ENCODE measurements at regions not wholly inside any gene's neighbourhood (a gene's known extent, or its start where the extent isn't known, plus 50 kb on each side); places are given as distances from the start of the nearest gene placed in this dataset.
"Not testable (repeated sequence)": the region's sequence is repeated elsewhere in the genome, so short reads cannot be mapped to it uniquely, and the experiment has no call there.

DNA sequence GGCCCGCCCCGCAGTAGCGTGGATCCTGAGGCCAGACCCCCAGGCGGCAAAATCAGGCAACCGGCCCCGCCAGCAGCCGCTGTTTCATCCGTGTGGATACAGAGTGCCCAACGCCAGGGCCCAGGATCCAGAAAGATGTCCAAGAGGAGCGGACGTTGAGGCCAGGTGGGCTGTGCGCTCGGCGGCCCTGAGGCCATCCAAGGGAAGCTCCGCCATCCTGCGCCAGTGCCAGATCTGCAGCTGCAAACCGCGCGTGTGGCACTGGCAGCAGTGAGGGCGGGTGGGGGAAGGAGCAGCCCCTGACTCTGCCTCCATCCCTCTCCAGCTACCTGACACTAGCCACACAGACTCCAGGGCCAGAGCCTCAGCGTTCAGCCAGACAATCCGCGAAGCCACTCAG lies 668.2 kb downstream of the SPATA31A6 start:
- H2AK5ac ChIP-seq (ENCODE audit: low read length); H3K27me3 ChIP-seq (ENCODE audit: insufficient read depth, low read length); H2BK12ac ChIP-seq (ENCODE audit: low read length); H3K27ac ChIP-seq (ENCODE audit: low read depth, low read length); H4K91ac ChIP-seq (ENCODE audit: low read depth, low read length); H3K18ac ChIP-seq (ENCODE audit: low read length); H2BK5ac ChIP-seq (ENCODE audit: low read depth, low read length, poor library complexity); H3K23ac ChIP-seq (ENCODE audit: low read length); H2BK120ac ChIP-seq (ENCODE audit: insufficient read depth, low read length, poor library complexity); H3K36me3 ChIP-seq (ENCODE audit: control insufficient read depth in 1 of 2, insufficient read depth in 2 of 2, low read length in 2 of 2); H3K4me3 ChIP-seq (ENCODE audit: low read depth, low read length); H3K9me3 ChIP-seq (ENCODE audit: insufficient read depth, low read depth, low read length); DNase-seq; H4K8ac ChIP-seq (ENCODE audit: low read depth, low read length); H3K9ac ChIP-seq (ENCODE audit: low read length); H3K79me2 ChIP-seq (ENCODE audit: control insufficient read depth, insufficient read depth, low read length, poor library complexity); H3K79me1 ChIP-seq (ENCODE audit: low read length); H3K14ac ChIP-seq (ENCODE audit: low read length); H3K4me2 ChIP-seq (ENCODE audit: low read length); H3K4me1 ChIP-seq (ENCODE audit: control insufficient read depth in 1 of 2, insufficient read depth in 2 of 2, low read length in 2 of 2); H4K12ac ChIP-seq (ENCODE audit: low read depth, low read length); H3K4ac ChIP-seq (ENCODE audit: low read depth, low read length); H2AFZ ChIP-seq (ENCODE audit: insufficient read depth, low read length, poor library complexity): not testable (repeated sequence)
- no CpG with 5 or more reads among the region's 23 CpGs for WGBS (ENCODE audit: extremely low coverage, insufficient coverage, insufficient read length)

GRCh38 chr9:42852133-42852930 lies 668.9 kb downstream of the SPATA31A6 start:
- H2BK12ac ChIP-seq (ENCODE audit: low read length); H2BK5ac ChIP-seq (ENCODE audit: low read depth, low read length, poor library complexity); H3K18ac ChIP-seq (ENCODE audit: low read length); H3K4ac ChIP-seq (ENCODE audit: low read depth, low read length); H3K79me2 ChIP-seq (ENCODE audit: control insufficient read depth, insufficient read depth, low read length, poor library complexity); H2AFZ ChIP-seq (ENCODE audit: insufficient read depth, low read length, poor library complexity); H4K12ac ChIP-seq (ENCODE audit: low read depth, low read length); H3K79me1 ChIP-seq (ENCODE audit: low read length); H3K27ac ChIP-seq (ENCODE audit: low read depth, low read length); H3K36me3 ChIP-seq (ENCODE audit: control insufficient read depth in 1 of 2, insufficient read depth in 2 of 2, low read length in 2 of 2); H4K8ac ChIP-seq (ENCODE audit: low read depth, low read length); H2BK120ac ChIP-seq (ENCODE audit: insufficient read depth, low read length, poor library complexity); H4K91ac ChIP-seq (ENCODE audit: low read depth, low read length); H3K23ac ChIP-seq (ENCODE audit: low read length); H2AK5ac ChIP-seq (ENCODE audit: low read length); H3K4me1 ChIP-seq (ENCODE audit: control insufficient read depth in 1 of 2, insufficient read depth in 2 of 2, low read length in 2 of 2); H3K9me3 ChIP-seq (ENCODE audit: insufficient read depth, low read depth, low read length); H3K27me3 ChIP-seq (ENCODE audit: insufficient read depth, low read length); H3K9ac ChIP-seq (ENCODE audit: low read length); H3K14ac ChIP-seq (ENCODE audit: low read length): not testable (repeated sequence)
- peak; percentile 2 to 55 for DNase-seq
- WGBS (ENCODE audit: extremely low coverage, insufficient coverage, insufficient read length): 100% methylated on average over 2 of the region's 66 CpGs
- Histone ChIP-seq H3K4me3 (ENCODE audit: low read depth, low read length) (peak overlapping the region; percentile 62), H3K4me2 (ENCODE audit: low read length) (peak overlapping the region; percentile 60)

- H2AK5ac ChIP-seq (ENCODE audit: low read length); H3K4me3 ChIP-seq (ENCODE audit: low read depth, low read length); H3K4me1 ChIP-seq (ENCODE audit: control insufficient read depth in 1 of 2, insufficient read depth in 2 of 2, low read length in 2 of 2); H3K14ac ChIP-seq (ENCODE audit: low read length); H3K79me1 ChIP-seq (ENCODE audit: low read length); H3K4ac ChIP-seq (ENCODE audit: low read depth, low read length); H3K4me2 ChIP-seq (ENCODE audit: low read length); H3K27ac ChIP-seq (ENCODE audit: low read depth, low read length); H3K27me3 ChIP-seq (ENCODE audit: insufficient read depth, low read length); H3K79me2 ChIP-seq (ENCODE audit: control insufficient read depth, insufficient read depth, low read length, poor library complexity); H3K18ac ChIP-seq (ENCODE audit: low read length); H2BK12ac ChIP-seq (ENCODE audit: low read length); H2BK120ac ChIP-seq (ENCODE audit: insufficient read depth, low read length, poor library complexity); H4K8ac ChIP-seq (ENCODE audit: low read depth, low read length); H3K9me3 ChIP-seq (ENCODE audit: insufficient read depth, low read depth, low read length); H4K12ac ChIP-seq (ENCODE audit: low read depth, low read length); H4K91ac ChIP-seq (ENCODE audit: low read depth, low read length); H2AFZ ChIP-seq (ENCODE audit: insufficient read depth, low read length, poor library complexity); DNase-seq; H2BK5ac ChIP-seq (ENCODE audit: low read depth, low read length, poor library complexity); H3K36me3 ChIP-seq (ENCODE audit: control insufficient read depth in 1 of 2, insufficient read depth in 2 of 2, low read length in 2 of 2); H3K23ac ChIP-seq (ENCODE audit: low read length); H3K9ac ChIP-seq (ENCODE audit: low read length): not testable (repeated sequence)
- no CpG with 5 or more reads among the region's 1 CpG for WGBS (ENCODE audit: extremely low coverage, insufficient coverage, insufficient read length)
Observed at GRCh38 chr9:42860133-42860532, 676.7 kb downstream of the SPATA31A6 start.

GRCh38 chr9:42862465-42862864 lies 679.0 kb downstream of the SPATA31A6 start:
- not testable (repeated sequence) for H3K18ac ChIP-seq (ENCODE audit: low read length); H3K36me3 ChIP-seq (ENCODE audit: control insufficient read depth in 1 of 2, insufficient read depth in 2 of 2, low read length in 2 of 2); H3K79me1 ChIP-seq (ENCODE audit: low read length); H3K79me2 ChIP-seq (ENCODE audit: control insufficient read depth, insufficient read depth, low read length, poor library complexity); H3K27me3 ChIP-seq (ENCODE audit: insufficient read depth, low read length); H3K9ac ChIP-seq (ENCODE audit: low read length); H3K27ac ChIP-seq (ENCODE audit: low read depth, low read length); H2BK12ac ChIP-seq (ENCODE audit: low read length); H4K91ac ChIP-seq (ENCODE audit: low read depth, low read length); H2AK5ac ChIP-seq (ENCODE audit: low read length); H4K8ac ChIP-seq (ENCODE audit: low read depth, low read length); H3K4me1 ChIP-seq (ENCODE audit: control insufficient read depth in 1 of 2, insufficient read depth in 2 of 2, low read length in 2 of 2); H2AFZ ChIP-seq (ENCODE audit: insufficient read depth, low read length, poor library complexity); H2BK5ac ChIP-seq (ENCODE audit: low read depth, low read length, poor library complexity); H3K4me2 ChIP-seq (ENCODE audit: low read length); H3K4me3 ChIP-seq (ENCODE audit: low read depth, low read length); H3K4ac ChIP-seq (ENCODE audit: low read depth, low read length); H2BK120ac ChIP-seq (ENCODE audit: insufficient read depth, low read length, poor library complexity); H4K12ac ChIP-seq (ENCODE audit: low read depth, low read length); H3K23ac ChIP-seq (ENCODE audit: low read length); DNase-seq; H3K14ac ChIP-seq (ENCODE audit: low read length); H3K9me3 ChIP-seq (ENCODE audit: insufficient read depth, low read depth, low read length)
- no CpG with 5 or more reads among the region's 1 CpG for WGBS (ENCODE audit: extremely low coverage, insufficient coverage, insufficient read length)
